ENCODE measurements at regions not wholly inside any gene's neighbourhood (a gene's known extent, or its start where the extent isn't known, plus 50 kb on each side); places are given as distances from the start of the nearest gene placed in this dataset.

- no peak for DNase-seq
Measured at GRCh38 chr18:76567835-76568445, 72.9 kb upstream of the ZNF516 start.

GRCh38 chr18:76566987-76567386 is 71.9 kb upstream of the ZNF516 start:
- DNase-seq = no peak

- peak; percentile 24 for DNase-seq
Measured at GRCh38 chr18:76565238-76566173, 70.5 kb upstream of the ZNF516 start.

GRCh38 chr18:76564655-76565237 is 69.7 kb upstream of the ZNF516 start:
- no peak for DNase-seq

GRCh38 chr18:76564117-76564516 is 69.1 kb upstream of the ZNF516 start:
- DNase-seq = no peak

- DNase-seq = no peak
Measured at GRCh38 chr18:76562286-76563122, 67.5 kb upstream of the ZNF516 start.

GRCh38 chr18:76558881-76559667 is 64.0 kb upstream of the ZNF516 start:
- peak; percentile 23 for DNase-seq

GRCh38 chr18:76557026-76557575 is 62.1 kb upstream of the ZNF516 start:
- DNase-seq = no peak

- DNase-seq = no peak
Measured at GRCh38 chr18:76554547-76555222, 59.6 kb upstream of the ZNF516 start.

- DNase-seq = no peak
Measured at GRCh38 chr18:76553715-76554546, 58.9 kb upstream of the ZNF516 start.

GRCh38 chr18:76548541-76548940 is 53.5 kb upstream of the ZNF516 start:
- no peak for DNase-seq

GRCh38 chr18:76547296-76547695 is 52.3 kb upstream of the ZNF516 start:
- DNase-seq = no peak

GRCh38 chr18:76546436-76546835 is 51.4 kb upstream of the ZNF516 start:
- no peak for DNase-seq

GRCh38 chr18:76546088-76546435 is 51.0 kb upstream of the ZNF516 start:
- DNase-seq = no peak

GRCh38 chr18:76545433-76546087 is 50.5 kb upstream of the ZNF516 start:
- no peak for DNase-seq

- peak; percentile 20 for DNase-seq
Measured at GRCh38 chr18:76544511-76545345, 49.7 kb upstream of the ZNF516 start.

Data from NCI-H774 (cell line).